ENCODE measurements at regions not wholly inside any gene's neighbourhood (a gene's known extent, or its start where the extent isn't known, plus 50 kb on each side); places are given as distances from the start of the nearest gene placed in this dataset.
"Not testable (repeated sequence)": the region's sequence is repeated elsewhere in the genome, so short reads cannot be mapped to it uniquely, and the experiment has no call there.

DNA sequence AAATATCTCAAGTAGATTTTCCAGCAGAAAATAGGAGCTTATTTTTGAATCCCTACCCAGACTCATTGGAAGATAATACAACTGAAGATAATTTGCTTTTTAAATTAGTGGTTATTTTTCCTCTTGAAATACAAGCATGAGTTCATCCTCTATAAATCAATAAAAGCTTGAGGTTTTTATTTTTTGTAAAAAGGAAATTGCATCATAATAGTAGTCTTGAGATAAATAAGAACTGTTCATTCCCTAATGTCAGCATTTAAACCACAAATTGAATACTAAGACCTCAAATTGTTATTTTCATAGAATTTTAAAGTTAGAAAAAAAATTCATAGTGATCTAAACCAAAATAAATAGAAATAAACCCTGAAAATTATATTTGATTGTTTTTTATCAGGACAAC is 719.1 kb downstream of the CD109 start:
- intact Hi-C loops (cut with DNase I): loop anchor here (10.0 kb wide), 1 partner anchor 790 kb away; the partner anchor contains the start of gene COL12A1
- no peak for ATAC-seq

DNA sequence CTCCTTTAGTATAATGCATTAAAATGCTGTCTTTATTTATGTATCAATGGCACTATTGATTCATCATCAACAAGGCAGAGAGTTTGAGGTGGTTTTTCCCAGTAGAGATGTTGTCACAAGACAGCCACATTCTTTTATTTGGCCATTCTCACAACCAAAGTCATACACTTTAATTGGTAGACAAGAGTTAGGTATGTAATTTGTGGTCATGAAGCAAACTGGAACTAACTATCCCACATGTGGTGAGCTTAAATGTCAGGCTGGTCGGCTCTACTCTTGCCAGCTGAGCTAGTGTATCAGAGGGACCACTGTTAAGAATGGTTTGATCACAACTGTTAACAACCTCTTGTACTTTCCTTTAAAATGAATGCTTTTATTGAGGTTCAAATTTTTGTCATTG is 714.6 kb downstream of the CD109 start:
- no peak for DNase-seq (ENCODE audit: low spot score)
- intact Hi-C loops (cut with DNase I): loop anchor here (10.0 kb wide), 1 partner anchor 794 kb away; the partner anchor contains the start of gene COL12A1
- ATAC-seq: no peak

More for the DNA sequence above, 719.1 kb downstream of the CD109 start:
- no peak for DNase-seq (ENCODE audit: low spot score)

DNA sequence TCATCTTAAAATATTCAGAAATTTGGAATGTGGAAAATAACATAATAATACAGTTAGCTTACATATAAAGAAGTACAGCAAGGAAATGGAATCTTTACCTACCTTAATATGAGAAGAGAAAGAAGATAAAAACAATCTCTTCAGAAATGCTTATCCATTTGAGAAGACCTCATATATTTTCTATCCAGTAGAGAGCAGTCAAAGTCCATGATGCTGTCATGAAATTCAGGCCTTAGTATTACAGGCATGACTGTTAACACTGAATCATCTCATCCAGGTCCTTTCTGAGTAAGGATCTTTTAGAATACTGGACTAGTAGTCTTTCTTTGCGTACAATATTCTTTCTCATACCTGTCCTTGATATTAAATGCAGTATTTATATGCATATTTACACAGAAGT is 713.4 kb downstream of the CD109 start:
- DNase-seq (ENCODE audit: low spot score) (no peak), ATAC-seq (peak; percentile 97)
- intact Hi-C loops (cut with DNase I): no loop called here

DNA sequence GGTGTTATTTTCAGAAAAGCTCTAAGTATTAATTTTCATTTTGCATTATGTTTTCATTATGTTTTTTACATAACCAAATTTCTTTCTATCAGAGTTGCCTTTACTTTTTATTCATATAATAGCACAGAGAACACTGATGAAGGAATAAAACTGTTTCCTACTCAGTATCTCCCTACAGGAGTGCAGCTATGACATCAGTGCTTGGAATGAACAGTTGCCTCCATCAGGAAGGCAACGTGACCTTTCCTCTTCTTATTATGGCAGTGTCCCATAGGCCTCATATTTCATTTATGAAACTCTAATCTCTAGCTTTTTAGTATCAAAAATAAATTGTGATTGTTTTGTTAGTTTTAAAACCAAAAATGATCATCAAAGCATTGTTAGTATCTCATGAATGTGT is 712.8 kb downstream of the CD109 start:
- peak; percentile 60 for ATAC-seq
- DNase-seq (ENCODE audit: low spot score): no peak
- intact Hi-C loops (cut with DNase I): no loop called here

DNA sequence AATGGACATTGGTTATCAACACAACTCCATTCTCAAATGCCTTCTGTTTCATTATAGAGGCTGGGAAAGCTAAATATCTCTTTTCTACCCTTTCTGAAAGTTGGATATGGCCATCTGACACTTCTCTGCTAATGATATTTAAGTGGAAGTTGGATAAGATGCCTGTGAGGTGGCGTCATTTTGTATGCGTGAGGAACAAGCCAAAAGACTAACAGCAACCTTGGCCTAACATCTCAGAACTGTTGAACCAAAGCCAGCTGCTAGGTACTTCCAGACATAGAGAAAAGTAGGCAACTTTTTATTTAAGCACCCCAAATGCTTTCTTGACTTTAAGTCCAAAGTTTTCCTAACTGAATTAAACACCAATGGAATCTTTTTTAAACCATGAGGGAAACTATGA is 708.4 kb downstream of the CD109 start:
- DNase-seq (ENCODE audit: low spot score) (no peak), ATAC-seq (no peak)
- intact Hi-C loops (cut with DNase I): no loop called here

DNA sequence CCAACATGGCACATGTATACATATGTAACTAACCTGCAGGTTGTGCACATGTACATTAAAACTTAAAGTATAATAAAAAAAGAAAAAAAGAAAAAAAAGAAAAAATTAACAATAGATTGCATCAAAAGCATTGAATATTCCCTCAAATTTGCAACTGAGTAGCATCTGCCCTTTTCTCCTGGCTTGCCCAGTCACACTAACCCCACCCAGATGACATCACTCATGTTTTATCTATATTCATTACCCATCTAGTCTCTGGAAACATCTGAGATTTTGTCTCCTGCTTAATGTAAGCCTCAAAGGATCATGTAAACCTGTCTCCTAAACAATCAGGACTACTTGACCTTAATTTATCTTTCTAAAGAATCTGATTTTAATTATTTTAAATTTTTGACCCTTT is 706.8 kb downstream of the CD109 start:
- ATAC-seq (no peak), DNase-seq (ENCODE audit: low spot score) (no peak)
- intact Hi-C loops (cut with DNase I): no loop called here

DNA sequence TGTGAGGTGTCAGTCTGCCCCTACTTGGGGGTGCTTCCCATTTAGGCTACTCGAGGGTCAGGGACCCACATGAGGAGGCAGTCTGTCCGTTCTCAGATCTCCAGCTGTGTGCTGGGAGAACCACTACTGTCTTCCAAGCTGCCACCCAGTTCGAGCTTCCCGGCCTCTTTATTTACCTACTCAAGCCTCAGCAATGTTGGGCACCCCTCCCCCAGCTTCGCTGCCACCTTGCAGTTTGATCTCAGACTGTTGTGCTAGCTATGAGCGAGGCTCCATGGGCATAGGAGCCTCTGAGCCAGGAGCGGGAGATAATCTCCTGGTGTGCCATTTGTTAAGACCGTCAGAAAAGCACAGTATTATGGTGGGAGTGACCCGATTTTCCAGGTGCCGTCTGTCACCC is 682.4 kb downstream of the CD109 start:
- ATAC-seq; intact Hi-C loops (cut with DNase I); DNase-seq (ENCODE audit: low spot score): not testable (repeated sequence)

DNA sequence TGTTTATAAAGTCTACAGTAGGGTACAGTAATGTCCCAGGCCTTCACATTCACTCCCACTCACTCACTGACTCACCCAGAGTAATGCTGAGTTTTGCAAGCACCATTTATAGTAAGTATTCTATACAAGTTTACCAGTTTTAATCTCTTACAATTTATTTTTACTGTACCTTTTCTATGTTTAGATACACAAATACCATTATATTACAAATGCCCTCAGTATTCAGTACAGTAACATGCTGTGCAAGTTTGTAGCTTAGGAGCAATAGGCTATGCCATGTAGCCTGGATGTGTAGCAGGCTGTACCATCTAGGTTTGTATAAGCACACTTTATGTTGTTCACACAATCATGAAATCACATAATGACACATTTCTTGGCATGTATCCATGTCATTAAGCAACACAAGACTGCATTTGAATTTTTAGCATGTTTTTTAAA is 673.6 kb downstream of the CD109 start:
- intact Hi-C loops (cut with DNase I): no loop called here
- ATAC-seq (no peak), DNase-seq (ENCODE audit: low spot score) (no peak)

DNA sequence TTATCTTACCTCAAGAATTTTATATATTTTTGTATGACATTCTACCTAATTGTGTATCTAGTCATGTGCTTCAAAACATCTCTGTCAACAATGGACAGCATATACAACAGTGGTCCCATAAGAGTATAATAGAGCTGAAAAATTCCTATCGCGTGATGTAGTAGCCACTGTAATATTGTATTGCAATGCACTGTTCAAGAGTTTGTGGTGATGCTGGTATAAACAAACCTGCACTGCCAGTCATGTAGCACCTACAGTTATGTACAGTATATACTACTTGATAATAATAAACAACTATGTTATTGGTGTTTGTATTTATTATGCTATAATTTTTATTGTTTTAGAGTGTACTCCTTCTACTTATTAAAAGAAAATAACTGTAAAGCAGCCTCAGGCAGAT is 672.7 kb downstream of the CD109 start:
- no peak for ATAC-seq
- no peak for DNase-seq (ENCODE audit: low spot score)
- intact Hi-C loops (cut with DNase I): no loop called here

DNA sequence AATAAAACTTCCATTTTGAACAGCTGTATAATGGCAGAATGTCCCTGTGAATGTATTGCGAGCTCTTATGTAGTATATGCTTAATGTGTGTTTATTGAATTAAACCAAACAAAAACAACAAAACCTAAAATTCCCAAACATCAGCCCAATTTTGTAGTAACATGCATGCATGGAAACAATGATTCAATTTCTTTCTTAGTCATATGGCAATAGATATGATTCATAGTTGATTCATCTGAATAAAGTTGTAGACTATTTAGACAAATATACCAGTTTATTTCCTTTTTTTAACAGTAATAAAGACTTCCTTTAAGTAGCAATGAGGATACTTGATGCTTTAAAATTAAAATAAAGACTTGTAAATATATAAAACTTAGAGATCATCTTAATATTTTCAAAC is 670.6 kb downstream of the CD109 start:
- no peak for ATAC-seq
- intact Hi-C loops (cut with DNase I): no loop called here
- no peak for DNase-seq (ENCODE audit: low spot score)

DNA sequence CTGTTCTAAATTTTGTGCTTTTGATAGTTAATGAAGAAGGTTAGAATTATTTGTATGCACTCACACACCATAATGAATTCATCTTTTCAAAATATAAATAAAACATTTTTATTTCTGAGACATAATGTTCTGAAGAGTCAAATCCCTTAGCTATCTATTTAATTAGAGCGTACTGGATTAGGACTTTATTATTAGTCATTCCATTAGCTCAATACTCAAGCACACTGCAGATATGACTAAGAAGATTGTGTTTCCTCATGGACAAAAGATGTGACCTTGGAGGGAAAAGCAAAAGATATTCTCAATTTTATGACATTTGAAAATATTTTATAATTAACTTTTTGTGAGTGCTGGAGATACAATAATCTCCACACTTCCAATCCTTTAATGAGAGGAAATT is 666.4 kb downstream of the CD109 start:
- DNase-seq (ENCODE audit: low spot score) (no peak), ATAC-seq (no peak)
- intact Hi-C loops (cut with DNase I): no loop called here

DNA sequence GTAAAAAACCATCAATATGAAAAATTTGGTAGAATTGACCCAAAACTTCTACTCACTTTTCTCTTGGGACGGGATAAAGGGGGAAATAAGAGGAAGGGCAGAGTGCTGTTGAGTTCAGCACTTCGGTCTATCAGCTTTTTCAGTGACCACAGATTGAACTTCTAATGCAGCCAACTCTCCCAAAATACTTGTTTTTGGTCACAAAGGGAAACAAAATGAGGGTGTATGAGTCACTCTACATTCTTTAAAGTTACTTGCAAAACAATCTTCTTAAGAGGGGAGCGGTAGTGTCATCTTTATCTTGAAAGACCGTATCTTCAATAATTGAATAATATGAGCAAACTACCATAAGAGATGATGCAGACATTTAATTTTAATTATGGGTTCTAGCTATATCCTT is 661.3 kb downstream of the CD109 start:
- intact Hi-C loops (cut with DNase I): no loop called here
- ATAC-seq (peak; percentile 78), DNase-seq (ENCODE audit: low spot score) (no peak)

DNA sequence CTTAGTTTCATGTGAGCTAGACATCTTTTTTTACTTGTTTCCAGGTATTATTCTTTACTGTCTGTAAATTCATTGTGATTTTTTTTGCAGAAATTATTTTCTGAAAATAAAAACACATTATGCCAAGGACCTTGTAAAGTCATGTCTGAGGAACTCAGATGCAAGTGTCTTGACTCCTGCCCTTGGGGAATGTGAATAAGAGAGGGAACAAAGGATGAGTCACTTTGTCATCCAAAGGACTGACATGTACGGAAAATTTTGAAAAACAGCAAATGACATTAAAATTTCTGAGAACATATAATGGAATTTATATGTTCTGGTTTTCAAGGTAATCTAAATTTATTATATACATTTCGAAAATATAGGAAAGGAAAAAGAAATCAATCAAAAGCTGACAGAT is 660.4 kb downstream of the CD109 start:
- DNase-seq (ENCODE audit: low spot score): no peak
- no peak for ATAC-seq
- intact Hi-C loops (cut with DNase I): no loop called here

DNA sequence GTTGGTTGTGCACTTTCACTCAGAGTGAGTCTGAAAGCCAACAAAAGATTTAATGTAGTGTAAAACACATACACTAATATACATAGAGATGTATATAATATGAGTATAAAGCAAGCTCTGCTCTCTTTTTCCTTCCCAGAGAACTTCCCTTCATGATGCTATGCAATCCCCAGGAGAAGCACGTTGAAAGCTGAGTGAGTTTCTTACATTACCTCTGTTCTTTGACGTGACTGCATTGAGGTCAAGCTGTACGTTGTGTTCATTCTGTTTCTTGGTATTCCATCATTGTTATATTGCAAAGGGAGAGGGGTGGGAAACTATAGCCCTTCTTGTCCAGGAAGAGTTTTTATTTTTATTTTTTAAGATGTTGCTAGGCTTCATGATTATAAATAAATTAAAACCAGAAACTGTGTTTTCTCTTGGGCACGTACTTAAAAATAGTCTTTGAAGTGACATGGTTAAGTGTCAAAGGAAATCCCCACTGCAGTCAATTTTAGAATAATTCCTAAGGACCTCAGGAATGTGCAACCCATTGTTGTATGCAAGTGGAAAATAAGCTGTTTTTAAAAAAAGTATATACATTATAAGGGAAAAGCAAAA is 651.0 kb downstream of the CD109 start:
- DNase-seq (ENCODE audit: low spot score) (no peak), ATAC-seq (no peak)
- intact Hi-C loops (cut with DNase I): no loop called here

DNA sequence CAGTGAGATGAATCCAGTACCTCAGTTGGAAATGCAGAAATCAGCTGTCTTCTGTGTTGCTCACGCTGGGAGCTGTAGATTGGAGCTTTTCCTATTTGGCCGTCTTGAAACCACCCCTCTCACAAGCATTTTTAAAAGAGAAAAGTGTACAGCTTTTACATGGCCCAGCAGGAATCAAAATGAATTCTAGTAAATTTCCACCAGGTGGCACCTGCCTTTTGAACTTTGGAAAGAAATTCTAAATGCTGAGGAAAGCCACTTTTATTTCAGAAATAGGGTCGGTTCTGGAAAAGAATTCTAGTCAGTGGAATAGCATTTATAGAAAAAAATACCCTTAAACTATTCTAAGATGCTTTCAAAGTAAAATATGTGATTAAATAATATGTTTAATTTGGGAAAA is 647.8 kb downstream of the CD109 start:
- DNase-seq (ENCODE audit: low spot score) (no peak), ATAC-seq (no peak)
- intact Hi-C loops (cut with DNase I): no loop called here

DNA sequence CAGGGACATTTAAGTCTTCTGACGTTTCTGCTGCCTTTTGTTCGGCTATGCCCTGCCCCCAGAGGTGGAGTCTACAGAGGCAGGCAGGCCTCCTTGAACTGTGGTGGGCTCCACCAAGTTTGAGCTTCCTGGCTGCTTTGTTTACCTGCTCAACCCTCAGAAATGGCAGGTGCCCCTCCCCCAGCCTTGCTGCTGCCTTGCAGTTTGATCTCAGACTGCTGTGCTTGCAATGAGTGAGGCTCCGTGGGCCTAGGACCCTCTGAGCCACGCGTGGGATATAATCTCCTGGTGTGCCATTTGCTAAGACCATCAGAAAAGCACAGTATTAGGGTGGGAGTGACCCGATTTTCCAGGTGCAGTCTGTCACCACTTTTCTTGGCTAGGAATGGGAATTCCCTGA is 647.3 kb downstream of the CD109 start:
- ATAC-seq: not testable (repeated sequence)

DNA sequence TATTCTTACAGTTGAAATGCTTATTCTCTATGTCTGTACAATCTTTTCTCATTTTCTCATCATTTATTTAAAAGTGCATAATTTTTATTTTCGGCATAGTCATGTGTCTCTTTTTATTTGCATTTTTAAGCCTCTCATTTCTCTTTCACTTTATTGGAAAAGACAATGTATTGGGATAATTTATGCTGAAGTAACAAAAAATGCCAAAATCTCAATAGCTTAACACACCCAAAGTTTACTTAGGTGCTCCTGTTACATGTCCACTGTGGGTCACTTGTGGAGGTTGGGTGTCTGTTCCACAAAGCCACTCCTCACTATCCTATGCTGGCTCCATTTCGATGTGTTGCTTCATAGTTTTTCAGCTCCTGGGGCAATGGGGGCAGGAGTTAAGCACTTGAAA is 638.7 kb downstream of the CD109 start:
- no peak for DNase-seq (ENCODE audit: low spot score)
- intact Hi-C loops (cut with DNase I): no loop called here
- ATAC-seq: no peak

More for the DNA sequence above, 647.3 kb downstream of the CD109 start:
- DNase-seq (ENCODE audit: low spot score); intact Hi-C loops (cut with DNase I): not testable (repeated sequence)

DNA sequence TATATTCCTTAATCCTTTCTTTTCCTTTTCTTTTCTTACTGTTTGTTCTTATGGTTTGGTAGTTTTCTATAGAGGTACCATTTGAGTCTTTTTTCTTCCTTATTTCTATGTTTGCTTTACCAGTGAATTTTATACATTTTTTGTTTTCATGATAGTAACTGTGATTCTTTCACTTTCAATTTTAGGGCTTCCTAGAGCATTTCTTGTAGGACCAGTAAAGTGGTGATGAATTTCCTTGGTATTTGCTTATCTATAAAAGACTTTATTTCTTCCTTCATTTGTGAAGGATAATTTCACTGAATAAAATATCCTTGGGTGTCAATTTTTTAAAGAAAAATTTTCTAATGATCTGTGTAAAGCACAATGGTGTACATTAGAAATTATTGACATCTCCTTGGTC is 637.4 kb downstream of the CD109 start:
- intact Hi-C loops (cut with DNase I): no loop called here
- ATAC-seq (no peak), DNase-seq (ENCODE audit: low spot score) (no peak)

DNA sequence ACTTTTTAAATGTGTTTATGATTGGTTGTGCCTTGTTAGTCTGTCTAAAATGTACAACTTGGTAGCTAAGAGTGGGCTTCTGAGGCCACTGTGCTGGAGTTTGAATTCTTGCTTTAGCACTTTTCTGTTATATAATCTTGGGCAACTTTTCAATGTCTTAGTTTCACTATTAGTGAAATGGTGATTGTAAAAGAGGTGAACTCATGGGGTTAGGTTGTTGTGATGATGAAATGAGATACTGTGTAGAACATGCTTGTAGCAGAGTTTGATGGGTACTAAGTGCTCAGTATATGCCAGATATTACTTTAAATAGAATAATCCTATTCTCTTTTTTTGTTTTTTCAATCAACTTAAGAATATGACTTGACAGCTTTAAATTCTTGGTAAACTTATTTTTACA is 624.7 kb downstream of the CD109 start:
- DNase-seq (ENCODE audit: low spot score) (no peak), ATAC-seq (no peak)
- intact Hi-C loops (cut with DNase I): no loop called here

DNA sequence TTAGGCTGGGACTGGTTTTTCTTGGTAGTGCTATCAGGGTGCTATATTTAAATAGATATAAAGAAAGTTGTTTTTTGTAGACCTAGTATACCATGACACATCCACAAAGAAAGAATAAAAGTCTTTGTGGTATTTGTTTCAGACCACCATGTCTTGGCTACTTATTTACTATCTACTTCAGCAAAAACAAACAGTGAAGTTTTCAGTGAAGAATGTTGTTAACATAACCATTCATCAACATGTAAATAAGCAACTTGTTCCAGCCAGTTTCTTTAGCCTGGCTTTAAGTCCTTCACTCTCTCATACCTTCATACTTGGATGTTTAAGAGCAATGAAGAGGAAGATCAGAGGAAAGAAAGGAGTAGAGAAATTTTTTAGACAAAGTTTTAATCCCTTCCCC is 624.1 kb downstream of the CD109 start:
- intact Hi-C loops (cut with DNase I): no loop called here

DNA sequence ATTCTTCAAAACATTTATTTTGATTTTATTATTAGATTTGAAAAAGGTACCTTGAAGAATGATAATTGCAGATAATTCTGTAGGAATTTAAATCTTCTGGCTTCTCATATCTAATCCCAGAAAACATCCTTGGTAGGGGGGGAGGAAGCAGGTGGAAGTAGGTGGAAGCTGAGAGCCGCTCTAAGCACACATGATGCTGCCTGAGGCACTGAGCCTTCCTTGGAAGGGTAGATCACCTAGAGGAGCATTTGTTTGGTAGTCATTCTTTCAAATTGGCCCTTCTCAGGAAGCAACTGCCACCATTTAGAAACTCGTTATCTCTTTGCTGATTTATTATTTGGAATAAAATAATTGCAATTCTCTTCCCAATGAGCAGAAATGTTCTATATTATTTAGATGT is 623.3 kb downstream of the CD109 start:
- ATAC-seq (no peak), DNase-seq (ENCODE audit: low spot score) (no peak)
- intact Hi-C loops (cut with DNase I): no loop called here

More for the DNA sequence above, 624.1 kb downstream of the CD109 start:
- ATAC-seq (no peak), DNase-seq (ENCODE audit: low spot score) (no peak)

All from sciatic nerve (tissue), 2 donors.